HG02623 (cell line): ENCODE measurements at regions not wholly inside any gene's neighbourhood (a gene's known extent, or its start where the extent isn't known, plus 50 kb on each side); places are given as distances from the start of the nearest gene placed in this dataset.
"Not testable (repeated sequence)": the region's sequence is repeated elsewhere in the genome, so short reads cannot be mapped to it uniquely, and the experiment has no call there.

ENCODE experiments used
- ATAC-seq: cut with Tn5 transposase; IDR thresholded peaks from one replicate; pipeline ENCODE4 v1.9.1; 2021; ENCODE audit warnings: moderate library complexity; ENCODE audit not compliant: unreplicated experiment

DNA sequence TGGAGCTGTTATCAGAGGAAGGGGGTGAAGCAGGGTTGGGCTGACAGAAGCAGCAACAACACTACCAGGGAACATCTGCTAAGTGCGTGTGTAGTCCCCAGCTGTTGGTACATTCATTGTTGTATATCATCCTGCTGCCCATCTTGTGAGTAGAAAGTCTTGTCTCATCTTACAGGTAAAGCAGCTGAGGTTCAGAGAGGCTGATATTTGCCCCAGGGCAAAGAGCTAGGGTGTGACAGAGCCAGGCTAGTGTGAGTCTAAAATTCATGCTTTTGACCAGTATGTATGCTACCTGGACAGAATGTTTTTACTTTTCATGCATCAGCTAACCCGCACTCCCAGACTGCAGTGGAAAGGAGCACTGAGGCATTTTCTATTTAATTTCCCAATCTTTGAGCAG lies 221.6 kb downstream of the STK31 start:
- no peak for ATAC-seq

DNA sequence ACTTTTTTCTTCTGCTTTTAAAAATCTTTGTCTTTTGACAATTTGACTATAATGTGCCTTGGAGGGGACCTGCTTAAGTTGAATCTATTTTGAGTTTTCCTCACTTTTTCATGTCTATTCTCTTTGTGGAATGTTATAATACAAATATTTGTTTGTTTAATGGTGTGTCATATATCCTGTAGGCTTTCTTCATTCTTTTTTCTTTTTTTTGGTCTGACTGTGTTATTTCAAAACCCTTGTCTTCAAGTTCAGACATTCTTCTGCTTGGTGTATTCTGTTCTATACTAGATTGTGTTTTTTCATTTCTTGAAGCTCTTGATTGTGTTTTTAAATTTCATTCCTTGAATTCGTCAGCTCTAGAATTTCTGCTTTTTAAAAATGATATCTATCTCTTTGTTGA lies 228.2 kb downstream of the STK31 start:
- ATAC-seq, result no peak

DNA sequence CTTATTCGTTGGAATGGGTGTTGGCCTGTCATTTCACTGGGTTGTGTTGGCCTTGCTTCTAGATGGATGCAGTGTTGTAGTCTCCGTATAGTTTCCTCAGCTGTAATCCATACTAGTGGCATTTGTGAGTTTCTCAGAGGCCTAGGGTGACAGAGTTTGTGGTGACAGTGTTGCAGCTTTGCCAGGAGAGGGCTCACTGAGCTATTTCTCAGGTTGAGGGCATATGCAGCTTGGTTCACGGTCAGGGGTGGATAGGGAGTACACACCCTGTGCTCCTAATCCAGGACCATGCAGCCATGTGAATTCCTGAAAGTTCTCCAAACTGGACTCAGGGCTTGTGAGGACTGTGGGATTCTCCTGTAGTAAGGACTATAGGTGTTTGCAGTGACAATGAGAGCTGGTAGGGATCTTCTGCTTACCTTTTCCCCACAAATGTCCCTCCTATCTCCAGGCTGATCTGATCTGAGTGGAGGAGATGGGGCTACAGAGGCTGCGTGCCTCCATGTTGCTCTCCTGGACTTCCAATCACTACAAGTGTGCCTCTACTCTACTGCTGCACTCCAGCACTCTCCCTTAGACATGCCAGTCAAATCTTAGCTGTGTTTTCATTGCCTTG lies 229.0 kb downstream of the STK31 start:
- ATAC-seq, result no peak

DNA sequence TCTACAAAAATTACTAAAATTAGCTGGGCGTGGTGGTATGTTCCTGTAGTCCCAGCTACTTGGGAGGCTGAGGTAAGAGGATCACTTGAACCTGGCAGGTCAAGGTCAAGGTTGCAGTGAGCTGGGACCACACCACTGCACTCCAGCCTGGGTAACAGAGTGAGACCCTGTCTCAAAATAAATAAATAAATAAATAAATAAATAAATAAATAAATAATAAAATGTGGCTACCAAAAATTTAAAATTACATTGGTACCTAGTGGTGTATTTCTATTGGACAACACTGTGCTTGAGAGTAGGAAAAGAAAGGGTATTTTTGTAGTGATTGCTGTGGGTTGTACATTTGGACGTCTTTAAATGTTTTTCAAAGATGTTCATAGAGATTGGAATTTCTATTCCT lies 229.7 kb downstream of the STK31 start:
- not testable (repeated sequence) for ATAC-seq

DNA sequence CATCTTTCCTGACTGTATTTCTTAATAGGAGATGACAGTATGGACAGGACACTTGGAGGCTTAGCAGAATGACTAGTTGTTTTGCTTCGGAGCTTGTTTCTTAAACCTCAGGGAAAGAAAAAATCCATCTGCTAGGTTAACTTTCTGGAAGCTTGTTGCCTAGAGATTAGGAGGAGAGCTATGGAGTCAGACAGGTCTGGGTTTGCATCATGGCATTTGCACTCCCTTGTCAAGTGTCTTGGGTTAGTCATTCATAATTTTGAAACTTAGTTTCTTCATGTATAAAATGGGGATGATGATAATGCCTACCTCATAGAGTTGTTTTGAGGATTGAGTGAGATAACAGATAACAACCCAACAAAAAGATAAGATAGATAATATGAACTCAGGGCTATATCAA lies 231.5 kb downstream of the STK31 start:
- no peak for ATAC-seq

DNA sequence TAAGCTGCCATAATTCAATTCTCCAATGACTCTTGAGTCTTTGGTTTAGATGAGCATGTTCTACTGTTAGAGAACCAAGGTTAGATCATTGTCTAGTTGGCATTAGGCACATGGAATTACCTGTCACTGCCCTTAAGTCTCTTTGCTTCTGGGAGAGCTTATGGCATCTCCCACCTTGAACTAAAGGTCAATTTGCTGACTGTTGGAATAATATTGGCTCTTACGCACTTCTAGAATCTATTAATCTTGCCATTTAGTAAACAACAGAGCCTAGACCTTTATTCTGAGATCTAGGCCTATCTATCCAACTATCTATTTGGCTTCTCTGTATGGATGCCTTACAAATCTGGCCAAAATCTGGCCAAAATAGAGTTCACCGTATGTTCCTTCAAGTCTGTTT lies 232.0 kb downstream of the STK31 start:
- no peak for ATAC-seq

DNA sequence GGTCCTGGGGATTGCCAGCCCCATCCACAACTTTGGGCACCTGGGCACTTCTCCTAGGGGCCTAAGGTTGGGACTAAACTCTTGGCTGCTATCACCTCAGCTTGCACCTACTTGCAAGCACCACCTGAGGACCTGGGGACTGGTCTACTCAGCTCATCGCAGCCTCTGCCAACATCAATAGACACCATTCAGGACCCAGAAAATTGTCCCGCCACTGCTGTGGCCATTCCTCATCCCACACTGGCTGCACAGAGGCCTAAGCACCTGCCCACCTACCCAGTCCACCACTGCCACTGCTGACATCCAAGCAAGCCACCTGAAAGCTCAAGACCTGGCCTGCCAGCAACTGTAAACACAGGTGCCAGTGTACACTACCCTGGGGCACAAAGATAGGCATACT lies 234.1 kb downstream of the STK31 start:
- ATAC-seq, result no peak

DNA sequence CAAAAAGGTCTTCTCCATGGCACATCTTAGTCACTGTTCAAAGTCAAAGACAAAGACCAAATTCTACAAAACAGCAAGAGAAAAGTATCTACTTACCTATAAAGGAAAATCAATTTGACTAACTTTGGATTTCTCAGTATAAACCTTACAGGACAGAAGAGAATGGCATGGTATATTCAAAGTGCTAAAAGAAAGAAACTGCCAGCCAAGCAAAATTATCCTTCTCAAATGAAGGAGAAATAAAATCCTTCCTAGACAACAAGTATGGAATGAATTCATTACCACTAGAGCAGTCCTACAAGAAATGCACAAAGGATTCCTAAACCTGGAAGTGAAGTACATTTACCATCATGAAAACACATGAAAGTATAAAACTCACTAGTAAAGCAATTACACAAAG lies 235.5 kb downstream of the STK31 start:
- no peak for ATAC-seq

DNA sequence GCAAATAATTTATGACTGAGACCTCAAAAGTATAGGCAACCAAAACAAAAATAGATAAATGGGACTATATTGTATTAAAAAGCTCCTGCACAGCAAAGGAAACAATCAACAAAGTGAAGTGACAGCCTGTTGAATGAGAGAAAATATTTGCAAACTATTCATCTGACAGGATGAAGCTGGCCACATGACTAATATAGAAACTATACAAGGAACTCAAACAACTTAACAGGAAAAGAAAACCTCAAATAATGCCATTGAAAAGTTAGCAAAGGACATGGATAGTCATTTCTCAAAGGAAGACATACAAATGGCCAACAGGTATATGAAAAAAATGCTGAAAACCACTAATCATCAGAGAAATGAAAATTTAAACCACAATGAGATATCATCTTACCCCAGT lies 245.1 kb downstream of the STK31 start:
- no peak for ATAC-seq

DNA sequence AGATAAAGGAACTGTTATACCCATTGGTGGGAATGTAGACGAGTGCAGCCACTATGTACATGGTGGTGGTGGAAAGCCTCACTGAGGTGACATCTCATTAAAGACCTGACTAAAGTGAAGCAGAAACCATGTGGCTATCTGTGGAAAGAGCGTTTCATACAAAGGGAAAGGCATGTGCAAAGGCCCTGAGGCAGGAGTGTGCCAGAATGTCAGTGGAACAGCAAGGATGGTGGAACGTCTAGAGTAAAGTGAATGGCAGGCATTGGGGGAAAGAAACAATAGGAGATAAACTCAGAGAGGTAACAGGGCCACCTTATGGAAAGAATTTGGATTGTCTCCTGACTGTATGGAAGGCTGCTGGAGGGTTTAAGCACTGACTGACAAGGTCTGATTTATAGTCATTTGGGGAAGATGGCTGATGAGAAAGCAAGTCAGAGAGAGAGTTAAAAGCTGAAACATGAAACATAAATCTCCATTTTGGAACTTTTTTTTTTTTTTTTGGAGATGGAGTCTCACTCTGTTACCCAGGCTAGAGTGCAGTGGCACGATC lies 245.7 kb downstream of the STK31 start:
- no peak for ATAC-seq

DNA sequence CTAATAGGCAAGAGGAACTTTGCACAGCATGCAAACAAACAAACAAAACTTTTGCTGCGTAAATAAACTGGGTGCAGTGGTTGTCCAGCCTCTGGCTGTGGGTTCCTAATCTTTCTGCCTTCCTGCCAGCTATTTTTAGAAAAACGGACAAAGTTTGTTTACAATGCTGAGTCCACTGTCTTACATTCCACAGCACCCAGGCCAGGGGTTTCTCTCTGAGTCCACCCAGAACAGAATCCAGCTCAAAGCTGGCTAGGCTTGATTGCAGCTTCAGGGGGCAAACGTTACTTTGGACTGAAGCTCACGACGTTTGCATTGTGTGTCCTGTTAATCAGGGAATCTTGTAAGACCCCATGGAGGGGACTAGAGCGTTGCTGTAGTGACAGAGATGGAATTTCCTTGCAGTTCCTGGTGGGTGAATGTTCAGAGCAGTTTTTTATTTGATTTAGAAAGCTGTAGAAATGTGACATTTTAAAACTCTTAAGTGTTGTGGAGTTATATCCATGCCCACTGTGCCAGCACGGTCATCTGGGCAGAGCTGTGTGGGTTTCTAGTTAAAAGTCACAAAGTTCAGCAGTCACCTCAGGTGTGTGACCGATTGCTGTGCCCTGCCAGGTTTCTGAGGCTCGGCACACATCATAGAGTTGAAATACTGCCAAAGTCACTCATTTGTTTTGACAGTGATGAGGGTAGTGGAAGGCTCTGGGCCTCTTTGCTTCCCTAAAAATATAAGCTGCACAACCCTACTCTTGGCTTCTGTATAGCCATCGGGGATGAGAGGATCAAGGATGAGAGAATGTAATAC lies 247.0 kb downstream of the STK31 start:
- ATAC-seq, result no peak

DNA sequence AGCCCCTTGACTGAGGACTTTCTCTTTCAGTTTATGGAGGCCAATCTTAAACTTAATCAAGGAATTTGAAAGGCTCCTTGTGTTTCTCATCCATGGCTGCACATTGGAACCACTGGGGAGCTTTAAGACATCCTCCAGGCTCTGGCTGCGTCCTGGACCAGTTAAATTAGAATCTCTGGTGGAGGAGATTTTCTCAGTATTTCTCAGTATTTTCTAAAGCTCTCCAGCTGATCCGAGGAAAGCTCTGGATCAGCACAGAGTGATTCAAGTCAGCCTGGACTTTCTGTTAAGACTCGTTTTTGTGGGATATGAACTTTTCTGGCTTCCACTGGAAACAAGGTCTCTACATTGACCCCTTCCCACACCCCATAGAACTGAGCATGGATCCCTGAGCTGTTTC lies 249.8 kb downstream of the STK31 start:
- ATAC-seq, result no peak

DNA sequence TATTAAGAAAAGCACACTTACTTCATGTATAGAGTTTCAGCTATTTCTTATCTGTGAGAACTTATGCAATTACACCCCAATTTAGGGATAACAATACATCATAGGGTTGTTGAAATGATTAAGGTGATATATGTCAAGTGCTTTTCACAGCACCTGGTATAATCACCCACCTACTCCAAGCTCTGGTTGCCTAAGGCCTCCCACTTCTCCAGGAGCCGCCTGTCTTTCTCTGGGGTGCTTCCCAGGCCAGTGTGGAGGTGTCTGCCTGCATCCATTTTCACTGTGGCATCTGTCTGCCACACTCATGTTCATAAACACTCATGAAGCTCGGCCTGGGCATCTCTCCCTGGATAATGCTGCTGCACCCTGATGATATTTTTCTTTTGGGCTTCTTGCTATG lies 250.3 kb downstream of the STK31 start:
- ATAC-seq, result no peak

DNA sequence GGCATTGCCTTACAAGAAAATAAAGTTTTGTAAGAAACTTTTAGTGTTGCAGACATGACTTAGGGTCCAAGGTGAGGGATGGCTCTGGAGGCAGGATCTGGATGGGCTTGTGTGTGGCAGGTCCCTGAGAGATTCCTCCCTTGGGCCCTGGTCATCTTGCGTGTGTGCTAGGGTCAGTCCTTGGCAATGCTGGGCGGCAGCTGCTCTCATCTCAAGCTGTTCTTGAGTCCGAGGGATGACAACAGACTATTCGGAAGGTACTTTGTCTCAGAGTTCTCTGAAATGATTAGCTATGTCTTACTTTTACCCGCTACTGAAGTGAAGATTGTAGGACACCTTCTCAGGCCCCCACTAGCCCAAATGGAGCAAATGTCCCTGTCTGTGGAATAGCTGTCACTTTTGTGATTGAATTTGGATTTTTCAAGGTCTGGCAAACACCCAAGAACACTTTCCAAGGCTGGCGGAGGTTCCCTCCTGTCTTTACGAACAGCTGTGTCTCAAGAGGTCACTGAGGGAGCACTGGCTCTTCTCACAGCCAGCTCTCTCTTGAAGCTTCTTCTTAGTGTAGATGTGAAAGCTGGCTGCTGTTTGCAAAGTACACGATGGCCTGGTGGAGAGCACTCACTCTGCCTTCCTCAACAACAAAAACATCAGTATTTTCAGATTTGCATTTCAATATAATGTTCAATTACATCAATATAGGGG lies 253.6 kb downstream of the STK31 start:
- ATAC-seq, result no peak

DNA sequence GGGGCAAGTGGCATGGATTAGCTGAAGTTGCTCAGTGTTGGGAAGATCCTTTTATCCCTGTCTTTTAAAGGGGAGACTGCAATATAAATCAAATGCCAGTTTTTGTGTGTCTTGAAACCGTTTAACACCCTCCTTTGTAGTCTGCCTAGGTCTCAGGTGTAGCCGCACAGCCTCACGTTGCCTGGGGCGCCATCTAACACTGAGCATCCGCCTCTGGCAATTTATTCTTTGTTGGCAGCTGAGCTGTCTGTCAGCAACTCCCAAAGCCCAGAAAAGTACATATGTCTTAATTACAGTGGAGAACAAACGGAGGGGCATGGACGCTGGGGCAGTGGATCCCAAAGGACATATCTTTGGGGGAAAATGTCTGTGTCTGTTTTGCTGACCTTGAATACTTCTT lies 254.7 kb downstream of the STK31 start:
- ATAC-seq, result no peak

DNA sequence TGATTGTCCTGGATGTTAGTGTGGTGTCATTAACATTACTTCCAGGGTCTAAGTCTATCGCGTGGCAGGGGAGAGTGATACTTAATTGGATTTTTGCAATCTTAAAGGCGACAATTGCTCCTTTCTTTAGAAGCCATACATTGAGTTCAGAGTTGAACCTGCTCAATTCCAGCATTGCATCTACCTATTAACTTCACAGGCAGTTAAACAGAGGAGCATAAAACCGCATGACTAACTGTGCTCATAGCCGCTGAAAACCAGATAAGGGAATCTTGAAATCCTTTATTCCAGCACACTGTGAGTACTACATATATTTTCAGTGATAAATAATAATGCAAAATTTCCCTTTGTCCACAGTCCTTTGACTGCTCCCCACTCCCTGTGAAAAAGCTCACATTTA lies 255.3 kb downstream of the STK31 start:
- no peak for ATAC-seq

DNA sequence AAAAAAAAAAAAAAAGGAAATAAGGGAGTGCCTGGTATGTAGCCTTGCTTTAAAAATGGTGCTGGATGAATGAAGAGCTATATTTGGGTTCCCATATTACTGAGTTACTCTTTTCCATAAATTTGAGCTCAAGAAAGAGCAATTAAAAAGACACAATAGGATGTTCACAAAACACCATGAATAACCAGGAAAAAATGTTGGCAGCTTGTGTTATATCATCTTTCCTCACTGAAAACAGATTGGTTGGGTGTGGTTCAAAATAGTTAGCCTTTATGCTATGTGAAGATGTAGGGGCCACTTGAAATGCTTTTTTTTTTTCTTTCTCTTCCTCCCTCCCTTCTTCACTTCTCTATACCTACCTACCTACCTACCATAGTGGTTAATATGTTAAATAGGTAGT lies 256.9 kb downstream of the STK31 start:
- ATAC-seq, result no peak

DNA sequence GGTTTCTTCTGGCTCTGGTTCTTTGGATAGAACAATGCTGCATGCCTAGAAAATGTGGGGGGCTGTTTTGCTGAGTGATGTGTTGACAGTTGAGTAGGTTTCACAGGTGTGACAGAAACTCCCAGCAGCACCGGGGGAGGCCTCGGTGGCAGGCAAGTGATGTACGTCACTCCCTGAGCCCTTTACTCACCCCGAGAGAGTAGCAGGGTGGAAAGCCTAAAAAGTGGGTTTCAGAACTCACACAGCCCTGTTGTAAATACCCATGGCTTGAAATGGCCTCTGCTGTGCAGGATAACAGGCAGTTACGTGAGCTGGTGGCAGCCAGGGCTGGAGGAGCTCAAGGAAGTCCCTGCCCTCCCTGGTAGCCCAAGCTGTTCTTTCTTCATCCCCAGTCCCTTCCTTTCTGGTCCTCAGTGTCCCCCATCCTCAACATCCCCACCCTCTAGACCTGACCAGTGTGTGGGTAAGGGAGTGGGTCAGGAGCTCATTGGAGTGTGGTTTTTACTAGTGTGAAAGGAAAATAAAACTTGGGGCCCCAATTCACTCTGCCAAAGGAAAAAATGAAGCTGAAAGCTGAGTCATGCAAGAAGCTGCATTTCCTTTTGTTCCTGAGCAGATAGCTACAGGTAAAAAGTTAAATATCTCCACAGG lies 258.1 kb downstream of the STK31 start:
- ATAC-seq, result no peak

DNA sequence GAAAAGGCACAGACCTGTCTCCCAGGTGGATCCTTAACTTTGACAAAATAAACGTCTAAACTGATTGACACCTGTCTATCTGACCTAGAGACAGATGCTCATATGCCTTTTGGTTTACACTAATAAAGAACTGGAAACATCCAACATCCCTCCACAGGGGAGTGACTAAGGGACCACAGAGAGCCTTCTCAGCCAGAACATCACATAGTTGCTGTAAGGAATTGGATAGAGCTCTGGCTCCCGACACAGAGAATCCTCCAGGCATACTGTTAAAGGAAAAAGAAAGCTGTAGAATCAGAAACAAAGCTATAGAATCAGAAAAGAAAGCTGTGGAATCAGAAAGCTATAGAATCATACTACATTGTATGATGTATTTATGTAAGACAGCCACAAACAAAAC lies 258.8 kb downstream of the STK31 start:
- ATAC-seq, result no peak

DNA sequence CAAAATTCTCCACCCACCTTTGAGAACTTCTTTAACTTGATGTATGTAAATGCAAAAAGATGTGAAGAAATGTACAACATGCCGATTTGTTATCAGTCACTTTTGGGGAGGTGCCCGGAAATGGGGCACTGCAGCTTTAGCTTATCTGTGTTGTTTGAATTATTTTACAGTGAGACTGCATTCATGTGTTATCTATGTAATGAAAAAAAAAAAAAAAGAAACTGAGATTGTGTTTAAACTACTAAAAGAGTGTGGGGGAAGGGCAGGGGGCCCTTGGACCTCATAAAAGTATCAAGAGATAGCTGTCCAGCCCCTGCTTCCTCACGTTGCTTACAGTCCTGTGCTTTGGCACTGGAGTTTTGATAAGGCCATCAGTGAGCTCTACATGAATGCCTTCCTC lies 259.4 kb downstream of the STK31 start:
- no peak for ATAC-seq

DNA sequence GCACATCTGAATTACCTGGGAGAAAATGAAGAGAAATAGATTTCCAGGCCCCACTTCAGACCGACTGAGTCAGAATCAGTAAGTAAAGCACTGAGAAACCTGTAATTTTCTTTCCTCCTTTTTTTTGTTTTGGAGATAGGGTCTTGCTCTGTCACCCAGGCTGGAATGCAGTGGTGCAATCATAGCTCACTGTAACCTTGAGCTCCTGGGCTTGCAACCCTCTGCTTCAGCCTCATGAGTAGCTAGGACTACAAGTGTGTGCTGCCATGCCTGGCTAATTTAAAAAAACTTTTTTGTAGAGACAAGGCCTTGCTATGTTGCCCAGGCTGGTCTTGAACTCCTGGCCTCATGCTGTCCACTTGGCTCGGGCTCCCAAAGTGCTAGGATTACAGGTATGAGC lies 260.2 kb downstream of the STK31 start:
- ATAC-seq, result no peak
